ENCODE measurements at regions not wholly inside any gene's neighbourhood (a gene's known extent, or its start where the extent isn't known, plus 50 kb on each side); places are given as distances from the start of the nearest gene placed in this dataset.
A peak's percentile ranks its signal among the peaks of the same experiment; 100 is the strongest.

- ATAC-seq = no peak
- Mint-ChIP-seq H3K27ac (no peak overlapping the region), H3K27me3 (peaks cover 2% of the 10 kb centered on the region), H3K36me3 (no peaks in the 10 kb centered on the region), H3K9me3 (ENCODE audit: low read depth) (no peaks in the 10 kb centered on the region), H3K4me3 (no peak overlapping the region), H3K4me1 (no peaks in the 10 kb centered on the region)
- CTCF ChIA-PET = no interaction called here
- DNase-seq = no peak
Observed at GRCh38 chr10:4581929-4582328, 244.1 kb upstream of the AKR1E2 start.

GRCh38 chr10:4579844-4580243, 246.2 kb upstream of the AKR1E2 start:
- ATAC-seq (no peak), DNase-seq (no peak)
- Mint-ChIP-seq H3K4me3 (no peak overlapping the region), H3K36me3 (no peaks in the 10 kb centered on the region), H3K9me3 (ENCODE audit: low read depth) (no peaks in the 10 kb centered on the region), H3K27ac (no peak overlapping the region), H3K4me1 (no peaks in the 10 kb centered on the region), H3K27me3 (peaks cover 12% of the 10 kb centered on the region)
- CTCF ChIA-PET = no interaction called here

- H3K27ac Mint-ChIP-seq = no peak overlapping the region
- peaks cover 13% of the 10 kb centered on the region for H3K27me3 Mint-ChIP-seq
- no peak overlapping the region for H3K4me3 Mint-ChIP-seq
- ATAC-seq (no peak), DNase-seq (no peak)
- H3K36me3 Mint-ChIP-seq = no peaks in the 10 kb centered on the region
- CTCF ChIA-PET = no interaction called here
- H3K9me3 Mint-ChIP-seq (ENCODE audit: low read depth) = no peaks in the 10 kb centered on the region
- no peaks in the 10 kb centered on the region for H3K4me1 Mint-ChIP-seq
Observed at GRCh38 chr10:4576206-4576605, 249.8 kb upstream of the AKR1E2 start.

GRCh38 chr10:4569151-4569550, 256.9 kb upstream of the AKR1E2 start:
- CTCF ChIA-PET = no interaction called here
- Mint-ChIP-seq H3K4me1 (no peaks in the 10 kb centered on the region), H3K36me3 (no peaks in the 10 kb centered on the region), H3K4me3 (no peak overlapping the region), H3K9me3 (ENCODE audit: low read depth) (no peaks in the 10 kb centered on the region), H3K27me3 (peaks cover 8% of the 10 kb centered on the region), H3K27ac (no peak overlapping the region)
- ATAC-seq (no peak), DNase-seq (no peak)

GRCh38 chr10:4568731-4569130, 257.3 kb upstream of the AKR1E2 start:
- ATAC-seq (no peak), DNase-seq (no peak)
- Mint-ChIP-seq H3K4me1 (no peaks in the 10 kb centered on the region), H3K9me3 (ENCODE audit: low read depth) (no peaks in the 10 kb centered on the region), H3K4me3 (no peak overlapping the region), H3K27ac (no peak overlapping the region), H3K36me3 (no peaks in the 10 kb centered on the region), H3K27me3 (peaks cover 7% of the 10 kb centered on the region)
- CTCF ChIA-PET = no interaction called here

- Mint-ChIP-seq H3K27me3 (peaks cover 7% of the 10 kb centered on the region), H3K36me3 (no peaks in the 10 kb centered on the region), H3K27ac (no peak overlapping the region), H3K4me1 (no peaks in the 10 kb centered on the region), H3K4me3 (no peak overlapping the region), H3K9me3 (ENCODE audit: low read depth) (no peaks in the 10 kb centered on the region)
- no peak for DNase-seq
- CTCF ChIA-PET = no interaction called here
- no peak for ATAC-seq
Observed at GRCh38 chr10:4568086-4568485, 257.9 kb upstream of the AKR1E2 start.

- H3K27me3 Mint-ChIP-seq = peaks cover 7% of the 10 kb centered on the region
- H3K9me3 Mint-ChIP-seq (ENCODE audit: low read depth) = no peaks in the 10 kb centered on the region
- no peaks in the 10 kb centered on the region for H3K36me3 Mint-ChIP-seq
- ATAC-seq (no peak), DNase-seq (no peak)
- H3K27ac Mint-ChIP-seq = no peak overlapping the region
- no peak overlapping the region for H3K4me3 Mint-ChIP-seq
- CTCF ChIA-PET = no interaction called here
- no peaks in the 10 kb centered on the region for H3K4me1 Mint-ChIP-seq
Observed at GRCh38 chr10:4567637-4568036, 258.4 kb upstream of the AKR1E2 start.

- Mint-ChIP-seq H3K36me3 (no peaks in the 10 kb centered on the region), H3K27me3 (peaks cover 17% of the 10 kb centered on the region), H3K4me1 (no peaks in the 10 kb centered on the region), H3K4me3 (no peak overlapping the region), H3K27ac (no peak overlapping the region), H3K9me3 (ENCODE audit: low read depth) (no peaks in the 10 kb centered on the region)
- CTCF ChIA-PET = no interaction called here
- DNase-seq (no peak), ATAC-seq (no peak)
Observed at GRCh38 chr10:4566011-4566410, 260.0 kb upstream of the AKR1E2 start.

- CTCF ChIA-PET = no interaction called here
Observed at GRCh38 chr10:4561296-4561695, 264.7 kb upstream of the AKR1E2 start.

GRCh38 chr10:4557469-4557868, 268.5 kb upstream of the AKR1E2 start:
- Mint-ChIP-seq H3K36me3 (peaks cover 2% of the 10 kb centered on the region), H3K4me1 (no peaks in the 10 kb centered on the region), H3K4me3 (no peak overlapping the region), H3K27me3 (peaks cover 25% of the 10 kb centered on the region), H3K27ac (no peak overlapping the region), H3K9me3 (ENCODE audit: low read depth) (no peaks in the 10 kb centered on the region)
- CTCF ChIA-PET = no interaction called here
- DNase-seq = no peak
- no peak for ATAC-seq

More at GRCh38 chr10:4561296-4561695, 264.7 kb upstream of the AKR1E2 start:
- no peak for DNase-seq
- peaks cover 2% of the 10 kb centered on the region for H3K36me3 Mint-ChIP-seq
- H3K4me3 Mint-ChIP-seq = no peak overlapping the region
- H3K9me3 Mint-ChIP-seq (ENCODE audit: low read depth) = no peaks in the 10 kb centered on the region
- H3K27me3 Mint-ChIP-seq = peaks cover 20% of the 10 kb centered on the region
- ATAC-seq = no peak
- no peak overlapping the region for H3K27ac Mint-ChIP-seq
- no peaks in the 10 kb centered on the region for H3K4me1 Mint-ChIP-seq

GRCh38 chr10:4556527-4556926, 269.5 kb upstream of the AKR1E2 start:
- CTCF ChIA-PET = no interaction called here
- Mint-ChIP-seq H3K9me3 (ENCODE audit: low read depth) (no peaks in the 10 kb centered on the region), H3K4me1 (no peaks in the 10 kb centered on the region), H3K27ac (no peak overlapping the region), H3K36me3 (peaks cover 2% of the 10 kb centered on the region), H3K4me3 (no peak overlapping the region), H3K27me3 (peaks cover 19% of the 10 kb centered on the region)
- ATAC-seq (no peak), DNase-seq (no peak)

- Mint-ChIP-seq H3K9me3 (ENCODE audit: low read depth) (no peaks in the 10 kb centered on the region), H3K4me1 (no peaks in the 10 kb centered on the region), H3K36me3 (peaks cover 2% of the 10 kb centered on the region), H3K27me3 (peaks cover 15% of the 10 kb centered on the region), H3K4me3 (no peak overlapping the region), H3K27ac (no peak overlapping the region)
- ATAC-seq = no peak
- no peak for DNase-seq
- CTCF ChIA-PET = no interaction called here
Observed at GRCh38 chr10:4555920-4556319, 270.1 kb upstream of the AKR1E2 start.

GRCh38 chr10:4549139-4549653, 276.8 kb upstream of the AKR1E2 start:
- no peak overlapping the region for H3K27ac Mint-ChIP-seq
- no peaks in the 10 kb centered on the region for H3K36me3 Mint-ChIP-seq
- ATAC-seq (no peak), DNase-seq (no peak)
- CTCF ChIA-PET = no interaction called here
- no peak overlapping the region for H3K4me3 Mint-ChIP-seq
- peaks cover 4% of the 10 kb centered on the region for H3K27me3 Mint-ChIP-seq
- H3K4me1 Mint-ChIP-seq = peaks cover 10% of the 10 kb centered on the region
- peaks cover 3% of the 10 kb centered on the region for H3K9me3 Mint-ChIP-seq (ENCODE audit: low read depth)

- ATAC-seq (no peak), DNase-seq (no peak)
- CTCF ChIA-PET = no interaction called here
- Mint-ChIP-seq H3K36me3 (no peaks in the 10 kb centered on the region), H3K27ac (peak overlapping the region; percentile 39), H3K4me3 (peak overlapping the region; percentile 12), H3K27me3 (peaks cover 5% of the 10 kb centered on the region), H3K9me3 (ENCODE audit: low read depth) (peaks cover 3% of the 10 kb centered on the region), H3K4me1 (peaks cover 10% of the 10 kb centered on the region)
Observed at GRCh38 chr10:4546931-4547330, 279.1 kb upstream of the AKR1E2 start.

GRCh38 chr10:4546500-4546899, 279.5 kb upstream of the AKR1E2 start:
- Mint-ChIP-seq H3K4me3 (peak overlapping the region; percentile 12), H3K27ac (peak overlapping the region; percentile 39), H3K36me3 (no peaks in the 10 kb centered on the region), H3K4me1 (peaks cover 10% of the 10 kb centered on the region), H3K27me3 (peaks cover 5% of the 10 kb centered on the region), H3K9me3 (ENCODE audit: low read depth) (peaks cover 3% of the 10 kb centered on the region)
- ATAC-seq (peak; percentile 91), DNase-seq (peak; percentile 74)
- CTCF ChIA-PET = no interaction called here
